NT2/D1 (cell line): ENCODE measurements at regions not wholly inside any gene's neighbourhood (a gene's known extent, or its start where the extent isn't known, plus 50 kb on each side); places are given as distances from the start of the nearest gene placed in this dataset.
"Not testable (repeated sequence)": the region's sequence is repeated elsewhere in the genome, so short reads cannot be mapped to it uniquely, and the experiment has no call there.

Source experiments
- DNase-seq: peaks from one replicate; pipeline ENCODE4 v3.0.0-alpha.2; 2011; ENCODE audit warnings: low read depth, low spot score
- H3K27me3 ChIP-seq: 2 replicates; pipeline ENCODE4 v1.6.0; 2011; ENCODE audit warnings: mild to moderate bottlenecking; ENCODE audit not compliant: insufficient read length, insufficient read depth
- H3K36me3 ChIP-seq: 2 replicates; pipeline ENCODE4 v1.6.1; 2011; ENCODE audit warnings: mild to moderate bottlenecking, low read length, mixed read lengths; ENCODE audit not compliant: insufficient read depth, insufficient read length
- H3K4me1 ChIP-seq: 2 replicates; pipeline ENCODE4 v1.5.1; 2011; ENCODE audit not compliant: insufficient read depth, insufficient read length
- H3K4me3 ChIP-seq: 2 replicates; pipeline ENCODE4 v1.5.1; 2011; ENCODE audit warnings: low read depth; ENCODE audit not compliant: insufficient read length
- H3K9ac ChIP-seq: 2 replicates; pipeline ENCODE4 v1.6.0; 2011; ENCODE audit warnings: low read depth; ENCODE audit not compliant: insufficient read length
- H3K9me3 ChIP-seq: 2 replicates; pipeline ENCODE4 v1.5.1; 2011; ENCODE audit warnings: mild to moderate bottlenecking, low read length; ENCODE audit not compliant: insufficient read depth
- SUZ12 ChIP-seq: IDR thresholded peaks from 2 replicates; pipeline ENCODE4 v1.6.1; 2011; ENCODE audit not compliant: insufficient read length, insufficient read depth; ENCODE audit errors: extremely low read depth
- YY1 ChIP-seq: IDR thresholded peaks from 2 replicates; pipeline ENCODE4 v1.6.1; 2011; ENCODE audit not compliant: insufficient read length, insufficient read depth
- ZNF274 ChIP-seq: IDR thresholded peaks from 2 replicates; pipeline ENCODE4 v1.6.1; 2011; ENCODE audit warnings: mild to moderate bottlenecking, low read depth, low read length

DNA sequence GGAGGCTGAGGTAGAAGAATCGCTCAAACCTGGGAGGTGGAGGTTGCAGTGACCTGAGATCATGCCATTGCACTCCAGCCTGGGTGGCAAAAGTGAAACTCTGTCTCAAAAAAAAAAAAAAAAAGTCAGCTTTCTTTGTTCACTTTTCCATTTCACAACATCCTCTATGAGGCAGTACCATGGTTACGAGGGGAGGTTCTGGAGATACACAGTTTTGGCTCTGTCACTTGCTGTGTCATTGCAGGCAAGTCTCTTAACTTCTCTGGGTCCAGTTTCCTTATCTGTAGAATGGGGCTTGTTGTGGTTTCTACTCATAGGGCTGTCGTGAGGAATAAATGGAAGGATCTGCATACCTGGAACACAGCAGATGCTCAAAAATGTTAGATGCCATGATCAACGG is 75.6 kb upstream of the SLC24A4 start:
- H3K4me3 ChIP-seq: no peak overlapping the region
- H3K9ac ChIP-seq: no peak overlapping the region
- H3K36me3 ChIP-seq: no peaks in the 10 kb centered on the region
- no peaks in the 10 kb centered on the region for H3K4me1 ChIP-seq
- no peak for DNase-seq
- no peak for TF ChIP-seq SUZ12
- no peak for TF ChIP-seq YY1
- no peak for TF ChIP-seq ZNF274
- peaks cover 34% of the 10 kb centered on the region for H3K9me3 ChIP-seq
- H3K27me3 ChIP-seq: peaks cover 7% of the 10 kb centered on the region

DNA sequence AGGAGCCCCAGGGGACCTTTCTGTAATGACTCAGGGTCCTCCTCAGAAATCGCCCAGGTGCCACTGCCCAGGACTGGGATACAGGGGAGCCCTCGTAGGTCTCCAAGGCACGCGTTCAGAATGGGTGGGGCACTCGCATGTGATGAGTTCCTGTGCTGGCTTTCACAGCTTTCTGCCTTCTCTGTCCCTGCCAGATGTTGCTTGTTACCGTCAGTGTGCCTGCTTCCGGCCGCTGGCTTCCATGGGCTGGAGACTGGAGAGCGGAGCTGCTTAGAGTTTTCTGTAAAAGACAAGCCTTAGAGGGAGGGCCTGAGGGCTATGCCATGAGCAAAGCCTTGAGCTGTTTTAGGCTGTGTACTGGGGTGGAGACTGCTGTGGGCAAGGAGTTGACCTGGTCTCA is 75.0 kb upstream of the SLC24A4 start:
- peaks cover 34% of the 10 kb centered on the region for H3K9me3 ChIP-seq
- no peaks in the 10 kb centered on the region for H3K4me1 ChIP-seq
- H3K4me3 ChIP-seq: no peak overlapping the region
- TF ChIP-seq ZNF274 (no peak), SUZ12 (no peak), YY1 (no peak)
- no peaks in the 10 kb centered on the region for H3K36me3 ChIP-seq
- no peak overlapping the region for H3K9ac ChIP-seq
- DNase-seq: no peak
- H3K27me3 ChIP-seq: peaks cover 13% of the 10 kb centered on the region

DNA sequence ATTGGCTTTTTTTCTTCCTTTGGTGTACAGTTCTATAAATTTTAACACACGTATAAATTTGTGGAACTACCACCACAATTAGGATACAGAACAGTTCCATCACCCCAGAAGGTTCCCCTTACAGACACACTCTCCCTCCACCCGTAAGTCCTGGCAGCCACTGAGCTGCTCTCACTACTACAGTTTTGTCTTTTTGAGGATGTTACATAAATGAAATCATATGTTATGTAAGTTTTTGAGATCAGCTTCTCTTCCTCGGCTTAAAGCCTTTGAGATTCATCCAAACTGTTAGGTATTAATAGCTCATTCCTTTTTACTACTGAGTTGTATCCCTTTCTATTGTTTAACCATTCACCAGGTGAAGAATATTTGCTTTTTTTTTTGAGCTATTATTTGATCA is 74.3 kb upstream of the SLC24A4 start:
- Histone ChIP-seq H3K9me3 (peaks cover 34% of the 10 kb centered on the region), H3K27me3 (peaks cover 20% of the 10 kb centered on the region), H3K36me3 (no peaks in the 10 kb centered on the region), H3K9ac (no peak overlapping the region), H3K4me1 (peaks cover 3% of the 10 kb centered on the region), H3K4me3 (no peak overlapping the region)
- TF ChIP-seq SUZ12: no peak
- TF ChIP-seq YY1: no peak
- TF ChIP-seq ZNF274: no peak
- no peak for DNase-seq

DNA sequence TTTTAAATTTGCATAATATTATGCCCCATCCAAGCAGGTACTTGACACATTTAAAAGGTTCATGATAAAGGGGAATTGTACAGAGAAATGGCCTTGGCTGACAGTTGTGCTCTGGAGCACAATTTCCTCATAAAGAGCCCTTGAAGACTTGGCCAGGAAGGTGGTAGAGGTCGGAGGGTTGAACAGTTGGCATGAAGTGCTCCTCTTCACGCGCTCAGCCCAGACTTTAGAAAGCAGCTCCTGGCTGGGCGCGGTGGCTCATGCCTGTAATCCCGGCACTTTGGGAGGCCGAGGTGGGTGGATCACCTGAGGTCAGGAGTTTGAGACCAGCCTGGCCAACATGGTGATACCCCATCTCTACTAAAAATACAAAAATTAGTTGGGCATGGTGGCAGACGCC is 72.6 kb upstream of the SLC24A4 start:
- H3K27me3 ChIP-seq: peaks cover 37% of the 10 kb centered on the region
- H3K4me3 ChIP-seq, DNase-seq, H3K9ac ChIP-seq, H3K36me3 ChIP-seq, H3K4me1 ChIP-seq: not testable (repeated sequence)
- H3K9me3 ChIP-seq: peaks cover 17% of the 10 kb centered on the region

DNA sequence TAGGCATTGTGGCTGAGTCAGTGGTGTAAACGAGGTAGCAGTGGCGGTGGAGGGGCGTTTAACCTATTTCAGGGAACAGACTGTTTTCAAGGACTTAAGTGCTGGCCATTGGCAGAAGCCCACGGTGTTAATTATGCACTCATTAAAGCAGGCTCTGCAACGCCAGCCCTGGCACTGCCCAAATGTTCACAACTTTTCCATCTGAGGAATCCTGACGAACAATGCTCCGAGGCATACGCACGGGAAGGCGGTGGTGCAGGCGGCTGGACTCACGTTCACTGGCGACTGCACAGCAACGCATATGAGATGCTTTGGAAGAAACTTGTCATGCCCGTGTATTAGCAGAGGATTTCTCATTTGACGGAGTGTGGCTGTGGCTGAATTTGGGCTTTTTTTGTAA is 70.6 kb upstream of the SLC24A4 start:
- Histone ChIP-seq H3K36me3 (no peaks in the 10 kb centered on the region), H3K4me1 (peaks cover 3% of the 10 kb centered on the region), H3K4me3 (no peak overlapping the region), H3K9ac (no peak overlapping the region), H3K27me3 (peaks cover 52% of the 10 kb centered on the region), H3K9me3 (no peaks in the 10 kb centered on the region; the same call in 1 of the 2 replicates)
- no peak for DNase-seq
- TF ChIP-seq YY1 (no peak), ZNF274 (no peak), SUZ12 (no peak)

DNA sequence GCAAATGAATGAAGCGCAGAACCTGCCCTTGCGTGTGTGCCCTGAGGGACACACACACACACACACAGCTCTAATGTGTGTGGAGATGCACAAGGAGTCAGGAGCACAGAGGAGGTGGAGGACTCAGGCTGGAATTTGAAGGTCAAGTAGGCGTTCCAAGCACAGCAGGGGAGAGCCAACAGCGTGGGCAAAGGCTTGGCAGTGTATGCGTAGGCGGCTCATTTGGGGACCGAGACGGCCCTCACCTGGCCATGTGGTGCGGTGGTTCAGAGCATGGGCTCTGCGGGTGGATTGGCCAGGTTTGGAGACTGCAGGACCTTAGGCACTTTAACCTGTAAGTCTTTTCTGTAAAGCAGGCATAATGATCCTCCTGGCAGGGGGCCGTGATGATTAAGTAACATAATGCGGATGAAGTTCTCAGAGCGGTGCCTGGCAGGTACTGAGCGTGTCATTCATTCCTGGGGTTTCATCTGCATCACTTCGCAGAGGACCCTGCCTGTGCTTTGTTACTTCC is 69.5 kb upstream of the SLC24A4 start:
- no peaks in the 10 kb centered on the region for H3K36me3 ChIP-seq
- H3K27me3 ChIP-seq: peaks cover 52% of the 10 kb centered on the region
- peaks cover 3% of the 10 kb centered on the region for H3K4me1 ChIP-seq
- no peak for TF ChIP-seq SUZ12
- no peak for TF ChIP-seq YY1
- no peak for TF ChIP-seq ZNF274
- H3K9me3 ChIP-seq: no peaks in the 10 kb centered on the region
- no peak for DNase-seq
- no peak overlapping the region for H3K9ac ChIP-seq
- H3K4me3 ChIP-seq: no peak overlapping the region

DNA sequence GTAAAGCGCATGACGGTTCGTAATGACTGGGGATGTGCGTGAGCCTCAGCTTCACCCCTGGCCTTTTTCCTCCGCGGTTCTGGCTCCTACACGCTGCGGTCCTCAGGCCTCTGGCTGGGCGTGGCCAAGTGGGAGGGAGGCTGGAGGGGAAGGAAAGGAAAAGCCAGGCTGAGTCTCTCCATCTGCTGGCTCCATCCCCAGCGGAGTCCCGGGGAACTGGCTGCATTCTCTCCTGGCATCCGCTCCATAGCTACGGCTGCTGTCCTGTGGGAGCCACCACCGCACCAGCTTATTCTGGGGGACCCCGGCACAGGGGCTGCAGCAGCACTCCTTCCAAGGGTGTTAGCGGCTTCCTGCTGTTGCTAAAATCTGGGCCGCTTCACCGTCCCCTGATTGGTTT is 68.2 kb upstream of the SLC24A4 start:
- Histone ChIP-seq H3K36me3 (no peaks in the 10 kb centered on the region), H3K27me3 (peaks cover 52% of the 10 kb centered on the region), H3K9me3 (no peaks in the 10 kb centered on the region), H3K9ac (no peak overlapping the region), H3K4me1 (peaks cover 3% of the 10 kb centered on the region), H3K4me3 (peak overlapping the region; percentile 34)
- TF ChIP-seq SUZ12 (no peak), YY1 (no peak)
- DNase-seq: no peak

DNA sequence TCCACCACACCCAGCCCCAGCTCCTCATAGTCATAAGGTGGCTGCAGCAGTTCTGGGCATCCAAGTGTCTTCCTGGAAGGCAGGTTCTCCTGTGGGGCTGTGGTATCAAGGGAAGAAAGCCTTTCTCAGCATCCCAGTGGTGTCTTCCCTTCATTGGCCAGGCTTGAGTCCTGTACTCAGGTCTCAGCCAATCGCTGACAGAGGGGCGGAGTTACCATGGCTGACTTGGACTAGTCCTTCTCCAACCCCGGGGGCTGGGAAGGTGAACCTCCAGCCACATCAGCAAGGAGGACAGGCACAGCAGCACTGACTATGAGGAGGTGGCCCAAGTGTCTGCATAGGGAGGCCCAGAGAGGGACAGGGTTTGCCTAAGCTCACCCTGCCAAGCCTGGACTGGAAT is 64.0 kb upstream of the SLC24A4 start:
- H3K9ac ChIP-seq: no peak overlapping the region
- H3K9me3 ChIP-seq: no peaks in the 10 kb centered on the region
- H3K4me3 ChIP-seq: no peak overlapping the region
- H3K27me3 ChIP-seq: peaks cover 29% of the 10 kb centered on the region
- no peaks in the 10 kb centered on the region for H3K36me3 ChIP-seq
- peaks cover 2% of the 10 kb centered on the region for H3K4me1 ChIP-seq
- no peak for DNase-seq
- no peak for TF ChIP-seq ZNF274
- no peak for TF ChIP-seq SUZ12
- TF ChIP-seq YY1: no peak
